IMR-90 (cell line): ENCODE measurements at regions not wholly inside any gene's neighbourhood (a gene's known extent, or its start where the extent isn't known, plus 50 kb on each side); places are given as distances from the start of the nearest gene placed in this dataset.

ENCODE experiments used
- ATAC-seq: fragments of 200-7000 bp; cut with Tn5 transposase; 2 replicates; pipeline ENCODE4 v1.9.1; 2020; ENCODE audit warnings: low read depth, mild to moderate bottlenecking, moderate library complexity
- BruUV-seq: library from RNA; stranded (reverse); fragments of 400-500 nt; replicated peaks from 2 replicates; lab custom pipeline; 2021; lab: Mats Ljungman, UMichigan
- CTCF ChIA-PET: fragments of 300-600 bp; formaldehyde crosslinking; extraction: SDS; loops from one replicate; lab custom pipeline; 2021; ENCODE audit warnings: antibody characterized with exemption; lab: Yijun Ruan, JAX
- POLR2A ChIA-PET: fragments of 300-600 bp; sonication (Branson Sonifier 250); formaldehyde crosslinking; loops from one replicate; lab custom pipeline; 2022; ENCODE audit warnings: antibody characterized with exemption; ENCODE audit not compliant: unreplicated experiment; lab: Charles Lee
- DNase-seq: peaks from one replicate; pipeline ENCODE4 v3.0.0; 2013
- H2AFZ ChIP-seq: replicated peaks from 2 replicates; pipeline ENCODE3; 2013; ENCODE audit warnings: low read length, mild to moderate bottlenecking; ENCODE audit not compliant: poor library complexity
- H2AK5ac ChIP-seq: 2 replicates; pipeline ENCODE4 v1.6.1; 2013; ENCODE audit warnings: low read depth, low read length, inconsistent platforms
- H2AK9ac ChIP-seq: replicated peaks from 2 replicates; pipeline ENCODE3; 2013; ENCODE audit warnings: mild to moderate bottlenecking, low read depth, low read length, moderate library complexity; ENCODE audit not compliant: poor library complexity
- H2BK120ac ChIP-seq: 2 replicates; pipeline ENCODE4 v1.6.1; 2013; ENCODE audit warnings: low read depth, low read length, inconsistent platforms
- H2BK15ac ChIP-seq: 3 replicates; pipeline ENCODE4 v1.6.1; 2013; ENCODE audit warnings: low read depth, low read length, inconsistent platforms
- H2BK20ac ChIP-seq: 2 replicates; pipeline ENCODE4 v1.6.1; 2013; ENCODE audit warnings: low read depth, mild to moderate bottlenecking, inconsistent platforms, low read length, moderate library complexity
- H2BK5ac ChIP-seq: 2 replicates; pipeline ENCODE4 v1.6.1; 2013; ENCODE audit warnings: mild to moderate bottlenecking, low read depth, low read length, inconsistent platforms; ENCODE audit not compliant: poor library complexity, severe bottlenecking
- H3K14ac ChIP-seq: replicated peaks from 2 replicates; pipeline ENCODE4 v1.6.1; 2013; ENCODE audit warnings: low read depth, low read length, inconsistent platforms
- H3K18ac ChIP-seq: 2 replicates; pipeline ENCODE4 v1.6.1; 2013; ENCODE audit warnings: low read depth, low read length, control low read depth
- H3K23ac ChIP-seq: 2 replicates; pipeline ENCODE4 v1.6.1; 2013; ENCODE audit warnings: low read depth, low read length, inconsistent platforms
- H3K27ac ChIP-seq: 2 replicates; pipeline ENCODE4 v1.5.1; 2013; ENCODE audit warnings: mild to moderate bottlenecking, control low read depth, low read length; ENCODE audit not compliant: insufficient read depth
- H3K27me3 ChIP-seq: 2 replicates; pipeline ENCODE4 v1.6.1; 2013; ENCODE audit warnings: low read length; ENCODE audit not compliant: control insufficient read depth, insufficient read depth
- H3K36me3 ChIP-seq: 2 replicates; pipeline ENCODE4 v1.6.1; 2013; ENCODE audit warnings: low read length, mixed read lengths; ENCODE audit not compliant: control insufficient read depth, insufficient read depth
- H3K4ac ChIP-seq: 2 replicates; pipeline ENCODE4 v1.6.1; 2013; ENCODE audit warnings: low read depth, low read length, inconsistent platforms
- H3K4me1 ChIP-seq: 2 replicates; pipeline ENCODE4 v1.6.1; 2013; ENCODE audit warnings: low read length, mixed read lengths; ENCODE audit not compliant: control insufficient read depth, insufficient read depth
- H3K4me2 ChIP-seq: 2 replicates; pipeline ENCODE4 v1.6.1; 2013; ENCODE audit warnings: low read depth, mild to moderate bottlenecking, control low read depth, low read length, moderate library complexity
- H3K4me3 ChIP-seq: 2 replicates; pipeline ENCODE4 v1.5.1; 2013; ENCODE audit warnings: low read depth, mild to moderate bottlenecking, control low read depth, low read length, moderate library complexity; ENCODE audit not compliant: insufficient read depth
- H3K56ac ChIP-seq: 2 replicates; pipeline ENCODE4 v1.6.1; 2013; ENCODE audit warnings: low read length, inconsistent platforms; ENCODE audit not compliant: insufficient read depth; ENCODE audit errors: extremely low read depth
- H3K79me1 ChIP-seq, 2 experiments: 2 replicates each; pipeline ENCODE4 v1.6.1; 2013; ENCODE audit warnings: low read length in 2 of 2, inconsistent platforms in 1 of 2, low read depth in 1 of 2
- H3K9ac ChIP-seq: 2 replicates; pipeline ENCODE4 v1.6.1; 2013; ENCODE audit warnings: low read depth, low read length, control low read depth
- H3K9me1 ChIP-seq: 2 replicates; pipeline ENCODE4 v1.6.1; 2013; ENCODE audit warnings: low read length, inconsistent platforms; ENCODE audit not compliant: insufficient read depth
- H3K9me3 ChIP-seq: 2 replicates; pipeline ENCODE4 v1.6.1; 2013; ENCODE audit warnings: low read length; ENCODE audit not compliant: control insufficient read depth, insufficient read depth
- H4K20me1 ChIP-seq: 2 replicates; pipeline ENCODE4 v1.6.1; 2013; ENCODE audit warnings: low read length, inconsistent platforms; ENCODE audit not compliant: insufficient read depth
- H4K5ac ChIP-seq: 2 replicates; pipeline ENCODE4 v1.6.1; 2013; ENCODE audit warnings: mild to moderate bottlenecking, low read depth, low read length, control low read depth
- H4K8ac ChIP-seq, 2 experiments: 2 replicates each; pipeline ENCODE4 v1.6.1; 2013; ENCODE audit warnings: low read depth in 2 of 2, low read length in 2 of 2, control low read depth in 1 of 2, inconsistent platforms in 1 of 2
- H4K91ac ChIP-seq: 2 replicates; pipeline ENCODE4 v1.6.1; 2013; ENCODE audit warnings: low read depth, low read length, inconsistent platforms; ENCODE audit not compliant: insufficient read depth
- BHLHE40 ChIP-seq: fragments of 150-350 bp; IDR thresholded peaks from 2 replicates; pipeline ENCODE4 v1.6.1; 2016; ENCODE audit warnings: mild to moderate bottlenecking, low read depth, low read length
- CEBPB ChIP-seq: IDR thresholded peaks from 2 replicates; pipeline ENCODE4 v1.6.1; 2012; ENCODE audit warnings: low read depth, low read length, improper control_type of control experiment
- CHD1 ChIP-seq: IDR thresholded peaks from 2 replicates; pipeline ENCODE4 v1.6.1; 2012; ENCODE audit warnings: low read depth, low read length, improper control_type of control experiment
- ELK1 ChIP-seq: fragments of 150-350 bp; IDR thresholded peaks from 2 replicates; pipeline ENCODE4 v1.6.1; 2016; ENCODE audit warnings: low read depth, mild to moderate bottlenecking, low read length, moderate library complexity, borderline replicate concordance
- FOS ChIP-seq: fragments of 150-350 bp; IDR thresholded peaks from 2 replicates; pipeline ENCODE4 v1.6.1; 2016; ENCODE audit warnings: low read depth, low read length
- MAZ ChIP-seq: IDR thresholded peaks from 2 replicates; pipeline ENCODE4 v1.6.1; 2012; ENCODE audit warnings: low read depth, mild to moderate bottlenecking, low read length, improper control_type of control experiment, moderate library complexity, borderline replicate concordance
- MXI1 ChIP-seq: IDR thresholded peaks from 2 replicates; pipeline ENCODE4 v1.6.1; 2012; ENCODE audit warnings: low read depth, mild to moderate bottlenecking, low read length, moderate library complexity, borderline replicate concordance
- POLR2A ChIP-seq: IDR thresholded peaks from 2 replicates; pipeline ENCODE4 v1.6.1; 2012; ENCODE audit warnings: mild to moderate bottlenecking, low read depth, low read length
- RAD21 ChIP-seq: IDR thresholded peaks from 2 replicates; pipeline ENCODE4 v1.6.1; 2012; ENCODE audit warnings: low read length, improper control_type of control experiment
- RFX5 ChIP-seq: IDR thresholded peaks from 2 replicates; pipeline ENCODE4 v1.8.0; 2012; ENCODE audit warnings: low read depth, mild to moderate bottlenecking, low read length, moderate library complexity
- SMC3 ChIP-seq: fragments of 150-350 bp; IDR thresholded peaks from 2 replicates; pipeline ENCODE4 v1.6.1; 2016; ENCODE audit warnings: low read depth, mild to moderate bottlenecking, antibody characterized with exemption, low read length, moderate library complexity
- WGBS, 2 experiments: methylation state at CpG; one replicate each; pipeline versions ENCODE4 v1.1.5 to v1.1.7; 2013; ENCODE audit warnings: missing lambda C conversion rate in 2 of 2; ENCODE audit not compliant: insufficient read length in 1 of 2; ENCODE audit errors: extremely low coverage in 2 of 2; 5-methylcytosine and 5-hydroxymethylcytosine counted together
- dilution Hi-C: fragments of 300-500 bp; cut with HindIII; formaldehyde crosslinking; loops from one replicate; pipeline ENCODE4 v1.14.3; 2018; ENCODE audit warnings: low sequenced_read_pairs; ENCODE audit not compliant: unreplicated experiment
- in situ Hi-C: fragments of 300-500 bp; cut with MboI; formaldehyde crosslinking; loops from 3 replicates; pipeline ENCODE4 v1.14.3; 2019; ENCODE audit warnings: low sequenced_read_pairs, inconsistent platforms, mixed read lengths
- intact Hi-C: fragments of 100-400 bp; cut with micrococcal nuclease; formaldehyde crosslinking; loops from 2 replicates; pipeline ENCODE4 v1.10.0; 2022

- in situ Hi-C loops (loop anchor here (25.0 kb wide), 1 partner anchor 899 kb away; no protein-coding TSS in a partner anchor), dilution Hi-C loops (no loop called here), intact Hi-C loops (no loop called here)
- ChIA-PET POLR2A (no interaction called here), CTCF (no interaction called here)
- no peak overlapping the region for H2AK5ac ChIP-seq
- H3K9ac ChIP-seq, result no peak overlapping the region
- no peaks in the 10 kb centered on the region for H3K9me3 ChIP-seq
- H2AFZ ChIP-seq, result no peak overlapping the region
- H2BK15ac ChIP-seq, result no peak overlapping the region
- BruUV-seq, result no TSS peak
- no peak overlapping the region for H2BK20ac ChIP-seq
- no peak overlapping the region for H3K23ac ChIP-seq
- no CpG with 5 or more reads among the region's 4 CpGs for WGBS, 2 experiments
- H3K14ac ChIP-seq, result no peak overlapping the region
- H4K20me1 ChIP-seq, result no peaks in the 10 kb centered on the region
- H3K4me2 ChIP-seq, result no peak overlapping the region
- H3K4me3 ChIP-seq, result no peak overlapping the region
- H3K27me3 ChIP-seq, result peaks cover 25% of the 10 kb centered on the region
- TF ChIP-seq MAZ, result no peak
- no peak for TF ChIP-seq FOS
- TF ChIP-seq POLR2A, result no peak
- TF ChIP-seq RFX5, result no peak
- no peak for TF ChIP-seq RAD21
- no peak for TF ChIP-seq BHLHE40
- no peak for TF ChIP-seq ELK1
- TF ChIP-seq CEBPB, result no peak
- TF ChIP-seq SMC3, result no peak
- TF ChIP-seq CHD1, result no peak
- TF ChIP-seq MXI1, result no peak
- no peak overlapping the region for H4K8ac ChIP-seq
- no peak overlapping the region for H3K18ac ChIP-seq
- H3K79me1 ChIP-seq, result no peaks in the 10 kb centered on the region
- no peak for ATAC-seq
- H4K91ac ChIP-seq, result no peak overlapping the region
- H2BK120ac ChIP-seq, result no peak overlapping the region
- H3K36me3 ChIP-seq, result no peaks in the 10 kb centered on the region
- H2BK5ac ChIP-seq, result no peak overlapping the region
- no peak overlapping the region for H3K27ac ChIP-seq
- no peaks in the 10 kb centered on the region for H3K9me1 ChIP-seq
- DNase-seq, result no peak
- H3K56ac ChIP-seq, result no peak overlapping the region
- no peak overlapping the region for H4K5ac ChIP-seq
- peaks cover 3% of the 10 kb centered on the region; the same call in 1 of the 2 replicates for H3K4me1 ChIP-seq
- H2AK9ac ChIP-seq, result no peak overlapping the region
- no peak overlapping the region for H3K4ac ChIP-seq
Measured at GRCh38 chr5:159438092-159438491, 107.8 kb upstream of the IL12B start.
